ENCODE measurements at regions not wholly inside any gene's neighbourhood (a gene's known extent, or its start where the extent isn't known, plus 50 kb on each side); places are given as distances from the start of the nearest gene placed in this dataset.

DNA sequence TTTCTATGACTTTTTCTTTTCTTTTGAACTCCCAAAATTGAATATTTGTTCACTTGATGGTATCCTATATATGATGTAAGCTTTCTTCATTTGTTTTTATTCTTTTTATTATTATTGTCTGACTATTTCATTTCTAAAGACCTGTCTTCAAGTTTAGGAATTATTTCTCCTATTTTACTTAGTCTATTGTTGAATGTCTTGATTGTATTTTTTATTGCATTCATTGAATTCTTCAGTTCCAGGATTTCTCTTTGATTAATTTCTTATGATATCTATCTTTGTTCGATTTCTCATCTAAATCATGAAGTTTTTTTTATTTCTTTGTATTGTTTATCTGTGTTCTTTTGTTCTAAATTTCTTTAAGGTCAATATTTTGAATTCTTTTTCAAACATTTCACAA is 238.8 kb downstream of the TTC6 start:
- TF ChIP-seq, protein P1, sequence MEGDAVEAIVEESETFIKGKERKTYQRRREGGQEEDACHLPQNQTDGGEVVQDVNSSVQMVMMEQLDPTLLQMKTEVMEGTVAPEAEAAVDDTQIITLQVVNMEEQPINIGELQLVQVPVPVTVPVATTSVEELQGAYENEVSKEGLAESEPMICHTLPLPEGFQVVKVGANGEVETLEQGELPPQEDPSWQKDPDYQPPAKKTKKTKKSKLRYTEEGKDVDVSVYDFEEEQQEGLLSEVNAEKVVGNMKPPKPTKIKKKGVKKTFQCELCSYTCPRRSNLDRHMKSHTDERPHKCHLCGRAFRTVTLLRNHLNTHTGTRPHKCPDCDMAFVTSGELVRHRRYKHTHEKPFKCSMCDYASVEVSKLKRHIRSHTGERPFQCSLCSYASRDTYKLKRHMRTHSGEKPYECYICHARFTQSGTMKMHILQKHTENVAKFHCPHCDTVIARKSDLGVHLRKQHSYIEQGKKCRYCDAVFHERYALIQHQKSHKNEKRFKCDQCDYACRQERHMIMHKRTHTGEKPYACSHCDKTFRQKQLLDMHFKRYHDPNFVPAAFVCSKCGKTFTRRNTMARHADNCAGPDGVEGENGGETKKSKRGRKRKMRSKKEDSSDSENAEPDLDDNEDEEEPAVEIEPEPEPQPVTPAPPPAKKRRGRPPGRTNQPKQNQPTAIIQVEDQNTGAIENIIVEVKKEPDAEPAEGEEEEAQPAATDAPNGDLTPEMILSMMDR (IDR thresholded peaks at IDR 0.05; ENCODE audit: insufficient read depth, low read depth, low read length) = no peak
- TF ChIP-seq EZH2 (IDR thresholded peaks at IDR 0.05; ENCODE audit: insufficient read depth, low read length) = no peak

Measured in astrocyte (in vitro differentiated cells and primary cell).